ENCODE measurements at regions not wholly inside any gene's neighbourhood (a gene's known extent, or its start where the extent isn't known, plus 50 kb on each side); places are given as distances from the start of the nearest gene placed in this dataset.

DNA sequence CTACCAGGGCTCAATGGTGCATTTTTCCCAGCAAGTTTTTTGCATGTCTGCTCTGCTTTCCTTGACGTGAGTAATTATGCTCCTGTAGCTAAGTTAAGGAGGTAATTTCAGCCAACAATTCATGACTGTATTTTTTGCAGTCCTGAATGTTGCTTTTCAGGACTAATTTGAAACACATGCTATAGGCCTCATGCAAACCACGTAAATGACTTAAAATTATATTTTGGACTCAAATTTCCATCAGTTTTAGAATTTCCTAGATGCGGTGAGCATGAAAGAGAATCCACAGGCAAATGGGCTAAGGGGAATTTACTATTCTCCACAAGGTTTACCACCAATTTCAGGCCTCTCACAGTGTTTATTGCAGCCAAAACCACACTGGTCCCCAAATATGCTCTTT lies 589.9 kb upstream of the LRRTM1 start:
- Histone ChIP-seq H3K36me3 (ENCODE audit: control insufficient read depth, insufficient read depth, low read length) (no peaks in the 10 kb centered on the region), H3K27me3 (replicated peaks; ENCODE audit: control insufficient read depth, insufficient read depth, low read length) (no peaks in the 10 kb centered on the region), H3K4me3 (replicated peaks; ENCODE audit: low read depth, low read length) (no peak overlapping the region)
- TF ChIP-seq CTCF (IDR thresholded peaks at IDR 0.05; ENCODE audit: insufficient read depth, low read length, poor library complexity, severe bottlenecking) = no peak
- DNase-seq (ENCODE audit: extremely low read depth, insufficient read length) = no peak

DNA sequence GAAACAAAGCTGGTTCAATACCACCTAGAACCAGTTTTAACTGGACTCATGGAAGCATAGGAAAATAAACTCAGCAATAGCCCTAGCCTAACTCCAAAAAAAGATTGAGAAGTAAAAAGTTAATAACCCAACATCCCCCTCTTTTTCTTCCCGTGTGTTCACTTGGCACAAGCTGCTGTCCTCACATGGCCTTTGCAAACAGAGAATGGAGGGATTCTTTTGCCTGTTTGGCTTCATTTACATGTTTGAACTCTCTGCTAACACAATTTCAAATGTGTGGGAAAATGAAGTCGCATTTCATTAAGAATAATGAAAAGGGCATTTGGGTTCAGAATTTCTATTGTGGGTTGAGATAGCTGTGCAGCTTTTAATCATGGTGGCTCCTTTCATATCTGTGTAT lies 589.2 kb upstream of the LRRTM1 start:
- TF ChIP-seq CTCF (IDR thresholded peaks at IDR 0.05; ENCODE audit: insufficient read depth, low read length, poor library complexity, severe bottlenecking) = no peak
- no peaks in the 10 kb centered on the region for H3K36me3 ChIP-seq (ENCODE audit: control insufficient read depth, insufficient read depth, low read length)

GRCh38 chr2:80889009-80889408 lies 584.5 kb upstream of the LRRTM1 start:
- no peak for DNase-seq (ENCODE audit: extremely low read depth, insufficient read length)
- TF ChIP-seq CTCF (IDR thresholded peaks at IDR 0.05; ENCODE audit: insufficient read depth, low read length, poor library complexity, severe bottlenecking) = no peak
- Histone ChIP-seq H3K36me3 (ENCODE audit: control insufficient read depth, insufficient read depth, low read length) (no peaks in the 10 kb centered on the region), H3K4me3 (replicated peaks; ENCODE audit: low read depth, low read length) (no peak overlapping the region), H3K27me3 (replicated peaks; ENCODE audit: control insufficient read depth, insufficient read depth, low read length) (no peaks in the 10 kb centered on the region)

More for the DNA sequence above, 589.2 kb upstream of the LRRTM1 start:
- Histone ChIP-seq H3K27me3 (replicated peaks; ENCODE audit: control insufficient read depth, insufficient read depth, low read length) (no peaks in the 10 kb centered on the region), H3K4me3 (replicated peaks; ENCODE audit: low read depth, low read length) (no peak overlapping the region)
- no peak for DNase-seq (ENCODE audit: extremely low read depth, insufficient read length)

DNA sequence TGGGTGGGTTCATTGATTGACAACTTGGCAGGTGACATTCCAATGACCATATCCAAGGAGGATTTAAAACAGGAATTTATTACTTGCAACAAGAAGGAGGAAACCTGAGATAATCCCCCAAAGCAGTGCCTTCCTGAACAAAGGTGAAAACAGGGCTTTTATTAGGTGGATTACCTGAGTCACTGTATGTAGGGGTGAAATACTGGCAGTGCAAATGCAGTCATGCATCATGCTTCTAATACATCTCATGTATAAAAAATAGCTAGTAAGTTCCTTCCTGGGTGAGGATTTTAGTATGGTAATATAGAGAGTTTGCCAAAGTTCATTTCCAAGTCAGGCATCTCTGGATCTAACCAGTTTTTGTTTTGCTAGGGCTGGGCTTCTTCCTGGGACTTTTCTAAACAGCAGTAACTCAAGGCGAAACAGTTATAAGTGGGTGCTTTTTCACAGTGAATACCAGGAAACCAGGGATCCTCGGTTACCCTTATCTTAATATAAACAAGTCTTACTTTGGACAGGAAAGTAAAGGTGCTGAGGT lies 583.4 kb upstream of the LRRTM1 start:
- DNase-seq (ENCODE audit: extremely low read depth, insufficient read length) = no peak
- H3K27me3 ChIP-seq (replicated peaks; ENCODE audit: control insufficient read depth, insufficient read depth, low read length) = no peaks in the 10 kb centered on the region
- no peak for TF ChIP-seq CTCF (IDR thresholded peaks at IDR 0.05; ENCODE audit: insufficient read depth, low read length, poor library complexity, severe bottlenecking)
- no peak overlapping the region for H3K4me3 ChIP-seq (replicated peaks; ENCODE audit: low read depth, low read length)
- H3K36me3 ChIP-seq (ENCODE audit: control insufficient read depth, insufficient read depth, low read length) = no peaks in the 10 kb centered on the region

- no peak for DNase-seq (ENCODE audit: extremely low read depth, insufficient read length)
- Histone ChIP-seq H3K27me3 (replicated peaks; ENCODE audit: control insufficient read depth, insufficient read depth, low read length) (no peaks in the 10 kb centered on the region), H3K36me3 (ENCODE audit: control insufficient read depth, insufficient read depth, low read length) (no peaks in the 10 kb centered on the region), H3K4me3 (replicated peaks; ENCODE audit: low read depth, low read length) (no peak overlapping the region)
- TF ChIP-seq CTCF (IDR thresholded peaks at IDR 0.05; ENCODE audit: insufficient read depth, low read length, poor library complexity, severe bottlenecking) = no peak
These were observed 569.8 kb upstream of the LRRTM1 start for GRCh38 chr2:80874374-80874773.

DNA sequence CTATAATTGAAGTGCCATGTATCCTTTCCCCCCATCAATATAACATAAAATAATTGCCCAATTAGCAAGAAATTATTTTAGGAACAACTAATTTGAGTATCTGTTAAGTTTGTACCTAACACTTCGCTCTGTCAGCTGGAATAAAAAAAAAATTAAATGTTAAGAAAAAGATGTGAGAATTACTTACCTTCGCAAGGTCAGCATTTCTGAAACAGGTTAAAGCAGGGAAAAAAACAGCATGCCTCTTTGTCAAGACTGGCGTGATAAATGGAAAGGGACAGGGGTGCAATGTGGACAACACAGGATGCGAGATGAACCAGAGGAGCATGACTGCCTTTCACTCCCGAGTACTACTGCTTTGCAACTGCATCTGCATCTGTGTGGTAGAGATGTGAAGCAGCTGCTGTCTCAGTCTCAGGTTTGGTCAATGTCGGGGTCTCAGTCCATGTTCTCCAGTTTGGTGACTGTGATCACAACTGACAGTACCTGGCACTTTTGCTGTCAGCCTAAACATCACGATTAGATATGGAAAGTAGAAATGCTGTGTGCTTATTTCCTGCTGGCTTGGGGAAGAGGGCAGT lies 565.4 kb upstream of the LRRTM1 start:
- no peaks in the 10 kb centered on the region for H3K27me3 ChIP-seq (replicated peaks; ENCODE audit: control insufficient read depth, insufficient read depth, low read length)
- H3K36me3 ChIP-seq (ENCODE audit: control insufficient read depth, insufficient read depth, low read length) = no peaks in the 10 kb centered on the region
- no peak overlapping the region for H3K4me3 ChIP-seq (replicated peaks; ENCODE audit: low read depth, low read length)
- TF ChIP-seq CTCF (IDR thresholded peaks at IDR 0.05; ENCODE audit: insufficient read depth, low read length, poor library complexity, severe bottlenecking) = no peak
- DNase-seq (ENCODE audit: extremely low read depth, insufficient read length) = no peak
